ENCODE measurements at regions not wholly inside any gene's neighbourhood (a gene's known extent, or its start where the extent isn't known, plus 50 kb on each side); places are given as distances from the start of the nearest gene placed in this dataset.

DNA sequence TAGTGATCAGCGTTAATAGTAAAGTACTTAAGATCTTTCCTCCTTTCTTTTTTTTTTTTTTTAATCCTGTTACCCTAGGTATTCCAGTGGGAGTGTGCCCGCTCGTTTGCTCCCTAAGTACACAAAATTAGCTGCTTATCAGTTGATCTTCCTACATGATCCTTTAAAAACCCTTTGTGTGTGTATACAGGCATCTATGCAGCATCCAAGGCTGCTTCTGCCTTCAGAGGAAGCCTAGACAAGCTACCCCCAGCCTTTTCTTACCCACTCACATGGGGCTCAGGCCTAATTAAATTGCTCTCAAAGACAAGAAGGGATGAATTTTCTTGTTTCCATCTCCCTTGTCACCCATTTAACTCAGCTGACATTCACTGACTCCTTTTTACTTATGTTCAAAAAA lies 343.4 kb upstream of the LMO3 start:
- Mint-ChIP-seq H3K9me3 (no peaks in the 10 kb centered on the region), H3K4me3 (no peak overlapping the region), H3K27me3 (ENCODE audit: low read depth) (no peaks in the 10 kb centered on the region), H3K27ac (peak overlapping the region in 1 of 3 experiments; percentile 48), H3K4me1 (peaks cover 10% of the 10 kb centered on the region), H3K36me3 (ENCODE audit: low read depth) (no peaks in the 10 kb centered on the region)
- TF ChIP-seq, protein P1, sequence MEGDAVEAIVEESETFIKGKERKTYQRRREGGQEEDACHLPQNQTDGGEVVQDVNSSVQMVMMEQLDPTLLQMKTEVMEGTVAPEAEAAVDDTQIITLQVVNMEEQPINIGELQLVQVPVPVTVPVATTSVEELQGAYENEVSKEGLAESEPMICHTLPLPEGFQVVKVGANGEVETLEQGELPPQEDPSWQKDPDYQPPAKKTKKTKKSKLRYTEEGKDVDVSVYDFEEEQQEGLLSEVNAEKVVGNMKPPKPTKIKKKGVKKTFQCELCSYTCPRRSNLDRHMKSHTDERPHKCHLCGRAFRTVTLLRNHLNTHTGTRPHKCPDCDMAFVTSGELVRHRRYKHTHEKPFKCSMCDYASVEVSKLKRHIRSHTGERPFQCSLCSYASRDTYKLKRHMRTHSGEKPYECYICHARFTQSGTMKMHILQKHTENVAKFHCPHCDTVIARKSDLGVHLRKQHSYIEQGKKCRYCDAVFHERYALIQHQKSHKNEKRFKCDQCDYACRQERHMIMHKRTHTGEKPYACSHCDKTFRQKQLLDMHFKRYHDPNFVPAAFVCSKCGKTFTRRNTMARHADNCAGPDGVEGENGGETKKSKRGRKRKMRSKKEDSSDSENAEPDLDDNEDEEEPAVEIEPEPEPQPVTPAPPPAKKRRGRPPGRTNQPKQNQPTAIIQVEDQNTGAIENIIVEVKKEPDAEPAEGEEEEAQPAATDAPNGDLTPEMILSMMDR (IDR thresholded peaks at IDR 0.05; ENCODE audit: unreplicated experiment in 3 of 3), result no peak

DNA sequence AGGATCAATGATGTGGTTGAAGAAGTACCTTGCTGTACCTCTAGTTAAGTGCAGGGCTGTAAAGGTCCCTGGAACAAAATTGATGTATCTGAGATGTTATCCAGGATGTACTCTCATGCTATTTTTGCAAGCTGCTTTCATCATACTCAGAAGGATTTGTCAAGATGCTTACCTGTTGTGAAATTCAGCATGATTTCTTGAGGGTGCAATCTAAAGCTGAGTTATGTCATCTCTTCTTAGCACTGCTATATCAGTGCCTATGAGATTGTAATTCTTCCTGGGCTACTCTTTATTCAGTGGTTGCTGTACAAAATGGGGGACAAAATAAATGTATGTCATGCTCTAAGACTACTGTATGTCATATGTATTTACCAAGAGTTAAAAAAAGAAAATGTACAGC lies 340.7 kb upstream of the LMO3 start:
- H3K4me3 Mint-ChIP-seq, result no peak overlapping the region
- no peaks in the 10 kb centered on the region for H3K9me3 Mint-ChIP-seq
- H3K27me3 Mint-ChIP-seq (ENCODE audit: low read depth), result no peaks in the 10 kb centered on the region
- no peaks in the 10 kb centered on the region for H3K36me3 Mint-ChIP-seq (ENCODE audit: low read depth)
- no peak overlapping the region for H3K27ac Mint-ChIP-seq
- H3K4me1 Mint-ChIP-seq, result peaks cover 10% of the 10 kb centered on the region
- TF ChIP-seq, protein P1 (IDR thresholded peaks at IDR 0.05; ENCODE audit: unreplicated experiment in 3 of 3), result no peak

DNA sequence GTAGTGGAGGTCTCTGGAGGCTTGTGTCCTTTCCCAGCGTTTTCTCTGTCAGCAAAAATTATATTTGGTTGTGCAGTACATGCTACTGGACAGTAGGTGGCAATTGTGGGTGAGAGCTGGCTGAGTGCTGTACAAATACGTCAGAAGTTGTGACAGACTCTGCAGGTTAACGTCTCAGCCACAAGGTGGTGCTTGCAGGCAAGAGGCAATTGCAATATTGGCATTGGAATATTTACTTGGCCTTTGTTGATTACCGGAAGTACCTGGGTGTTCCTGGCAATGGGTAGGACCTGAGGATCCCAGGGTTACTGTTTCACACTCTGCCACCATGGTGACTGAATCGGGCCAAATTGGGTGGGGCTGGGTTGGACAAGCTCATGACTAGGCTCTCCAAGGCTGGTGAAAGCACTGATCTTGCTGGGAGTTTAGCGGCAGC lies 333.9 kb upstream of the LMO3 start:
- H3K9me3 Mint-ChIP-seq, result peaks cover 8% of the 10 kb centered on the region
- H3K4me1 Mint-ChIP-seq, result no peaks in the 10 kb centered on the region
- TF ChIP-seq, protein P1 (IDR thresholded peaks at IDR 0.05; ENCODE audit: unreplicated experiment in 3 of 3), result peak; percentile 46 to 69 (median 57)
- no peaks in the 10 kb centered on the region for H3K36me3 Mint-ChIP-seq (ENCODE audit: low read depth)
- no peak overlapping the region for H3K4me3 Mint-ChIP-seq
- no peak overlapping the region for H3K27ac Mint-ChIP-seq
- no peaks in the 10 kb centered on the region for H3K27me3 Mint-ChIP-seq (ENCODE audit: low read depth)

DNA sequence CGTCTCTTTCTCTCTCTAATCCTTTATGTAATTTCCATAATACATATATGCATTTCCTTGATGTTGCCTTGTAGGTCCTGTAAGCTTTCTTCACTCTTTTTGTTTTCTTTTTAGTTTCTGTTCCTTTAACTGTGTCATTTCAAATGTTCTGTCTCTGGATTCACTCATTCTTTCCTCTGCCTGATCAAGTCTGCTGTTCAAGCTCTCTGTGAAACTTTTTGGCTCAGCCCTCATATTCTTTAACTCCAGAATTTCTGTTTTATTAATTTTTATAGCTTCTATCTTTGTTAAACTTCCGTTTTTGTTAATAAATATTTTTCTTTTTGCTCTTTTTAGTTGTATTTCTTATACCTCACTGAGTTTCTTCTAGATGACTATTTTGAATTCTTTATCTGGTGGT lies 321.3 kb upstream of the LMO3 start:
- Mint-ChIP-seq H3K4me1 (no peaks in the 10 kb centered on the region), H3K27me3 (ENCODE audit: low read depth) (no peaks in the 10 kb centered on the region), H3K4me3 (no peak overlapping the region), H3K27ac (no peak overlapping the region), H3K36me3 (ENCODE audit: low read depth) (no peaks in the 10 kb centered on the region), H3K9me3 (peaks cover 9% of the 10 kb centered on the region)
- TF ChIP-seq, protein P1 (IDR thresholded peaks at IDR 0.05; ENCODE audit: unreplicated experiment in 3 of 3), result no peak

DNA sequence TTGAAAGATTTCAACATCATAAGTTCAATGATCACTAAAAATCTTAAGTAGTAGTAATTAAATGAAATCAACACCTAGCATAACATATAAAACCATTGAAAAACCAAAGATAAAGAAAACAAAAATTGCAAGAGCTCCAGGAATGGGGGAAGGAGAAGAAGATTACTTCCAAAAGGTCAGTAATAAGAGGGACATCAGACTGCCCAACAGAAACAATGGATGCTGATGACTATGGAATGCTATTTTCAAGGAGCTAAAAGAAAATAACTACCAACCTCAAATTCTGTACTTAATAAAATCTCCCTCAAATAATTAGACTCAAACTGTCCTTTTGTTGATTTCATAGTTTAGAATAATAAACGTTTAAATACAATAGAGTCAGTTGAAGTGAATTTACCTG lies 314.5 kb upstream of the LMO3 start:
- no peaks in the 10 kb centered on the region for H3K27me3 Mint-ChIP-seq (ENCODE audit: low read depth)
- no peak overlapping the region for H3K27ac Mint-ChIP-seq
- H3K4me3 Mint-ChIP-seq, result no peak overlapping the region
- H3K4me1 Mint-ChIP-seq, result no peaks in the 10 kb centered on the region
- H3K36me3 Mint-ChIP-seq (ENCODE audit: low read depth), result no peaks in the 10 kb centered on the region
- H3K9me3 Mint-ChIP-seq, result peaks cover 12% of the 10 kb centered on the region
- TF ChIP-seq, protein P1 (IDR thresholded peaks at IDR 0.05; ENCODE audit: unreplicated experiment in 3 of 3), result no peak

DNA sequence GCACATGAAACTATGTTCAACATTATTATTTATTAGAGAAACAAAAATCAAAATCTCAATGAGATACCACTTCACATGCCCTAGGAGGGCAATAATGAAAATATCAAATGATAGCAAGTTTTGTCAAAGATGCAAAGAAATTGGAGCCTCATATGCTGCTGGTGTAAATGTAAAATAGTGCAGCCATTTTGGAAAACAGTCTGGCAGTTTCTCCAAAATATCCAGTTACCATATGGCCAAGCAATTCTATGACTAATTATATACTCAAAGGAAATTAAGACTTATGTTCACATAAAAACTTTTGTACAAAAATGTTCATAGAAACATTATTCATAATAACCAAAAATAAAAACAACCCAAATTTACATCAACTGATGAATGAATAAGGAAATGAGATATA lies 313.6 kb upstream of the LMO3 start:
- H3K27ac Mint-ChIP-seq, result no peak overlapping the region
- no peaks in the 10 kb centered on the region for H3K4me1 Mint-ChIP-seq
- H3K27me3 Mint-ChIP-seq (ENCODE audit: low read depth), result no peaks in the 10 kb centered on the region
- H3K9me3 Mint-ChIP-seq, result peaks cover 10% of the 10 kb centered on the region
- no peak overlapping the region for H3K4me3 Mint-ChIP-seq
- no peaks in the 10 kb centered on the region for H3K36me3 Mint-ChIP-seq (ENCODE audit: low read depth)
- TF ChIP-seq, protein P1 (IDR thresholded peaks at IDR 0.05; ENCODE audit: unreplicated experiment in 3 of 3), result no peak

Data from nephron (organoid).